ENCODE measurements at regions not wholly inside any gene's neighbourhood (a gene's known extent, or its start where the extent isn't known, plus 50 kb on each side); places are given as distances from the start of the nearest gene placed in this dataset.

- Mint-ChIP-seq H3K4me1 (ENCODE audit: low read depth) (no peaks in the 10 kb centered on the region), H3K4me3 (no peak overlapping the region), H3K9me3 (peaks cover 4% of the 10 kb centered on the region; the same call in 1 of the 2 replicates), H3K36me3 (ENCODE audit: low read depth) (no peaks in the 10 kb centered on the region), H3K27me3 (ENCODE audit: insufficient read depth) (no peaks in the 10 kb centered on the region), H3K27ac (no peak overlapping the region)
- no peak for TF ChIP-seq CTCF (IDR thresholded peaks at IDR 0.05)
- no peak for DNase-seq
These were observed 706.2 kb downstream of the TBL1XR1 start for GRCh38 chr3:176491084-176491483.

- TF ChIP-seq CTCF (IDR thresholded peaks at IDR 0.05): no peak
- H3K9me3 Mint-ChIP-seq: peaks cover 4% of the 10 kb centered on the region; the same call in 1 of the 2 replicates
- no peaks in the 10 kb centered on the region for H3K27me3 Mint-ChIP-seq (ENCODE audit: insufficient read depth)
- no peaks in the 10 kb centered on the region for H3K36me3 Mint-ChIP-seq (ENCODE audit: low read depth)
- H3K27ac Mint-ChIP-seq: no peak overlapping the region
- DNase-seq: no peak
- no peak overlapping the region for H3K4me3 Mint-ChIP-seq
- no peaks in the 10 kb centered on the region for H3K4me1 Mint-ChIP-seq (ENCODE audit: low read depth)
These were observed 706.9 kb downstream of the TBL1XR1 start for GRCh38 chr3:176490357-176490756.

DNA sequence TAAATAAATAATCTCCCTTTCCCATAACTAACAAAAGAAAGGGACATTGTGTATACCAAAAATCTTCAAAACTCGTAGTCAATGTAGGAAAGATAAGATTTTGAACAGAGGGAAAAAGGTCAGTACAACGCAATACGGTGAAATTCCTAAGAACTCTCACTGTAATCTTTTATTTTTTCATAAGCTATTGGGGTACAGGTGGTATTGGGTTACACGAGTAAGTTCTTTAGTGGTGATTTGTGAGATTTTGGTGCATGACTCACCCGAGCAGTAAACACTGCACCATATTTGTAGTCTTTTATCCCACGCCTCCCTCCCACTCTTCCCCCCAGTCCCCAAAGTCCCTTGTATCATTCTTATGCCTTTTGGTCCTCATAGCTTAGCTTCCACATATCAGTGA, 718.0 kb downstream of the TBL1XR1 start:
- Mint-ChIP-seq H3K4me1 (ENCODE audit: low read depth) (no peaks in the 10 kb centered on the region), H3K9me3 (peaks cover 9% of the 10 kb centered on the region), H3K36me3 (ENCODE audit: low read depth) (peaks cover 6% of the 10 kb centered on the region; the same call in 1 of the 2 replicates), H3K27ac (no peak overlapping the region), H3K4me3 (no peak overlapping the region), H3K27me3 (ENCODE audit: insufficient read depth) (no peaks in the 10 kb centered on the region)
- TF ChIP-seq CTCF (IDR thresholded peaks at IDR 0.05): no peak
- DNase-seq: no peak

DNA sequence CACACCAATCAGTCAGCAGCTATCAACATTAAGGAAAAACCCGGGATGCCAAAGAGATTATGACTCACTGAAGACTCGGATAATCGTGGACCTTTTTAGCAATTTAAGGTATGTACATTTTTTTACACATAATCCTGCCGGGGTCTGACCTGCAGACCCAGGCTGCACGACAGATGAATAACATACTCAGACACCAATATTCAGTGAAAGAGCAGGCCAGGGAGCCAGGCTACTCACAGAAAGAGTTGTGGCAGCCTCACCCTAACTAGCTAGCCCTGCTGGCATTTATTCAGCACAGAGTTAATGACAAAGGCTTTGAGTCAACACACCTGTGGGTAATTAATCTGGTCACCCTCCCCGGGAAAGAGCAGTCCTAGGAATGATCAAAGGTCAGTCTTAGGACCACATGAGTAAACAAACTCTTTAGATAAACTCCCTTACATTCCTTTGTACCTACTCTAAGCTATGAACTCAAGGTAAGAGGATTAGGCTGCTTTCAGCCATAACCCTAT, 727.5 kb downstream of the TBL1XR1 start:
- H3K36me3 Mint-ChIP-seq (ENCODE audit: low read depth): peaks cover 6% of the 10 kb centered on the region; the same call in 1 of the 2 replicates
- H3K4me3 Mint-ChIP-seq: no peak overlapping the region
- no peak overlapping the region for H3K27ac Mint-ChIP-seq
- DNase-seq: no peak
- peaks cover 6% of the 10 kb centered on the region for H3K9me3 Mint-ChIP-seq
- TF ChIP-seq CTCF (IDR thresholded peaks at IDR 0.05): no peak
- H3K4me1 Mint-ChIP-seq (ENCODE audit: low read depth): peaks cover 11% of the 10 kb centered on the region; the same call in 1 of the 2 replicates
- H3K27me3 Mint-ChIP-seq (ENCODE audit: insufficient read depth): no peaks in the 10 kb centered on the region

GRCh38 chr3:176463610-176464009, 733.7 kb downstream of the TBL1XR1 start:
- peaks cover 5% of the 10 kb centered on the region; the same call in 1 of the 2 replicates for H3K9me3 Mint-ChIP-seq
- no peak for TF ChIP-seq CTCF (IDR thresholded peaks at IDR 0.05)
- H3K4me1 Mint-ChIP-seq (ENCODE audit: low read depth): no peaks in the 10 kb centered on the region
- no peaks in the 10 kb centered on the region for H3K36me3 Mint-ChIP-seq (ENCODE audit: low read depth)
- no peak for DNase-seq
- H3K27ac Mint-ChIP-seq: no peak overlapping the region
- H3K27me3 Mint-ChIP-seq (ENCODE audit: insufficient read depth): peaks cover 1% of the 10 kb centered on the region; the same call in 1 of the 2 replicates
- no peak overlapping the region for H3K4me3 Mint-ChIP-seq
